NB4 (cell line): ENCODE measurements at regions not wholly inside any gene's neighbourhood (a gene's known extent, or its start where the extent isn't known, plus 50 kb on each side); places are given as distances from the start of the nearest gene placed in this dataset.

ENCODE experiments used
- MYC ChIP-seq: IDR thresholded peaks from 2 replicates; pipeline ENCODE4 v1.6.1; 2011; ENCODE audit warnings: low read depth, low read length
- POLR2A ChIP-seq: IDR thresholded peaks from 2 replicates; pipeline ENCODE4 v1.6.1; 2011; ENCODE audit warnings: mild to moderate bottlenecking; ENCODE audit not compliant: insufficient read length; ENCODE audit errors: extremely low read depth
- TF ChIP-seq, protein P1 (sequence below): IDR thresholded peaks from one replicate; pipeline ENCODE4 v1.5.1; 2012; ENCODE audit warnings: low read depth, low read length
- TF ChIP-seq, protein P2 (sequence below): IDR thresholded peaks from 2 replicates; pipeline ENCODE4 v1.6.1; 2011; ENCODE audit warnings: low read depth, low read length

DNA sequence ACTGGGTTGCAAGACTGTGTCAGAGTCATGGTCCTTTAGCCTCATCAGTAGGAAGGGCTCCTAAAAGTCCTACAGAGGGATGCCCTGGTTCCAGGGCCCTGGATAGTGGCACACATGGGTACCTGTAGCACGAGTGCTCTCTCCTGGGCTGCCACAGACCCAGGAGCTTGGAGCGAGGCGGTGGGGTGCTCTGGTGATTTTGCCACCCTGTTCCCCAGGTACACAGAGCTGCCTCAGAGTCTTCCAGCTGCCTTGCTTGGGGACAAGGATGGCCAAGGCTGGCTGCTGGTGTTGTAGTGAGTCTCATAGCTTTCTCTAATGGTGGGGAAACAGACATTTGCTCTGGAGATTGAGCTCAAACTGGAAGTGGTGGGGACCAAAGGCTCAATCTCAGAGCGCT lies 53.9 kb upstream of the OLFM4 start:
- TF ChIP-seq, protein P1, sequence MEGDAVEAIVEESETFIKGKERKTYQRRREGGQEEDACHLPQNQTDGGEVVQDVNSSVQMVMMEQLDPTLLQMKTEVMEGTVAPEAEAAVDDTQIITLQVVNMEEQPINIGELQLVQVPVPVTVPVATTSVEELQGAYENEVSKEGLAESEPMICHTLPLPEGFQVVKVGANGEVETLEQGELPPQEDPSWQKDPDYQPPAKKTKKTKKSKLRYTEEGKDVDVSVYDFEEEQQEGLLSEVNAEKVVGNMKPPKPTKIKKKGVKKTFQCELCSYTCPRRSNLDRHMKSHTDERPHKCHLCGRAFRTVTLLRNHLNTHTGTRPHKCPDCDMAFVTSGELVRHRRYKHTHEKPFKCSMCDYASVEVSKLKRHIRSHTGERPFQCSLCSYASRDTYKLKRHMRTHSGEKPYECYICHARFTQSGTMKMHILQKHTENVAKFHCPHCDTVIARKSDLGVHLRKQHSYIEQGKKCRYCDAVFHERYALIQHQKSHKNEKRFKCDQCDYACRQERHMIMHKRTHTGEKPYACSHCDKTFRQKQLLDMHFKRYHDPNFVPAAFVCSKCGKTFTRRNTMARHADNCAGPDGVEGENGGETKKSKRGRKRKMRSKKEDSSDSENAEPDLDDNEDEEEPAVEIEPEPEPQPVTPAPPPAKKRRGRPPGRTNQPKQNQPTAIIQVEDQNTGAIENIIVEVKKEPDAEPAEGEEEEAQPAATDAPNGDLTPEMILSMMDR, result no peak
- TF ChIP-seq MYC, result no peak
- TF ChIP-seq POLR2A, result no peak
- TF ChIP-seq, protein P2, sequence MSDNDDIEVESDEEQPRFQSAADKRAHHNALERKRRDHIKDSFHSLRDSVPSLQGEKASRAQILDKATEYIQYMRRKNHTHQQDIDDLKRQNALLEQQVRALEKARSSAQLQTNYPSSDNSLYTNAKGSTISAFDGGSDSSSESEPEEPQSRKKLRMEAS, result no peak
